ENCODE measurements at regions not wholly inside any gene's neighbourhood (a gene's known extent, or its start where the extent isn't known, plus 50 kb on each side); places are given as distances from the start of the nearest gene placed in this dataset.

DNA sequence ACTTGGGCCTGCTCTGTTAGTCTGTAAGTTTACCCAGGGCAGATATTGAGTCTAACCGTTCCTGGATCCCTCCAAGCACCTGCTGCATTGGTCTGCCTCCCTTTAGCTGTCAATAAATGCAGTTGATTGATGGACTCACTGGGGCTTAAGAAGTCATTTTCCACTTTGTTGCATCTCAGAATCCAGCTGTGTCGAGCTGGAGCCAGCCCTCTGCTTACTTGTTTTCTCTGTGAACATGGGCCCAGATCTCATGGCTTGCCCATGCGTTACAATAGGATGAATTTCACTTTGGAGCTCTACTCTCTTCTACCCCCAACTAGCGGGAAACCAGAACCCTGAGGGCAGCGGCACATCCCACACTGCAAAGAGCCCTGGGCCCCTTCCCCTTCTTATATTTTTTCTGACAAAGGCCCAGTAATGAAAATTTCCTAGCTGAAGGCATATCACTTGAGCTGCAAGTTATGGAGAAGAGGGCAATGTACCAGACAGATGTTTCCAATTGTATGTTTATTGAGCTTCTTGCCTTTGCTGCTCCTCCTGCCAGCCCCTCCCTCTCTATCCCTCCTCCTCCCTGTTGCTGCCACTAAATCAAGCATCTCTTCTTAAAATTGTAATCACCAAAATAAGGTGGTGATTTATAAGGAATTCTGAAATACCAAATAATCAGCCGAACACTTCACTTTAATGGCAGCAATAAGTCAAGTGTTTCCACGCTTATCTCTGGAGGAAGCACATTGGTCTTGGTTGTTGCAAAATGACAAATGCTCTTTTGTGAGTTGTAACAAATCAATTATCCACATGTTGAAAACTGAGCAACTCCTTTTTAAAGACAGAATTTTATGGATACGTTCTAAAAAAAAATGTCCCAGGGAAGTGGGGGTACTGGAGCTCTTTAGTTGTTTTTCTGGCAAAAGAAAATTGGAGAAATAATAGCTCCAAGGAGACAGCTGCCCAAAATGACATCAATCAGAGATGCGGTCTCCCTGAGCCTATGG, 212.3 kb upstream of the ZBED5 start (continued):
- TF ChIP-seq, protein P1, sequence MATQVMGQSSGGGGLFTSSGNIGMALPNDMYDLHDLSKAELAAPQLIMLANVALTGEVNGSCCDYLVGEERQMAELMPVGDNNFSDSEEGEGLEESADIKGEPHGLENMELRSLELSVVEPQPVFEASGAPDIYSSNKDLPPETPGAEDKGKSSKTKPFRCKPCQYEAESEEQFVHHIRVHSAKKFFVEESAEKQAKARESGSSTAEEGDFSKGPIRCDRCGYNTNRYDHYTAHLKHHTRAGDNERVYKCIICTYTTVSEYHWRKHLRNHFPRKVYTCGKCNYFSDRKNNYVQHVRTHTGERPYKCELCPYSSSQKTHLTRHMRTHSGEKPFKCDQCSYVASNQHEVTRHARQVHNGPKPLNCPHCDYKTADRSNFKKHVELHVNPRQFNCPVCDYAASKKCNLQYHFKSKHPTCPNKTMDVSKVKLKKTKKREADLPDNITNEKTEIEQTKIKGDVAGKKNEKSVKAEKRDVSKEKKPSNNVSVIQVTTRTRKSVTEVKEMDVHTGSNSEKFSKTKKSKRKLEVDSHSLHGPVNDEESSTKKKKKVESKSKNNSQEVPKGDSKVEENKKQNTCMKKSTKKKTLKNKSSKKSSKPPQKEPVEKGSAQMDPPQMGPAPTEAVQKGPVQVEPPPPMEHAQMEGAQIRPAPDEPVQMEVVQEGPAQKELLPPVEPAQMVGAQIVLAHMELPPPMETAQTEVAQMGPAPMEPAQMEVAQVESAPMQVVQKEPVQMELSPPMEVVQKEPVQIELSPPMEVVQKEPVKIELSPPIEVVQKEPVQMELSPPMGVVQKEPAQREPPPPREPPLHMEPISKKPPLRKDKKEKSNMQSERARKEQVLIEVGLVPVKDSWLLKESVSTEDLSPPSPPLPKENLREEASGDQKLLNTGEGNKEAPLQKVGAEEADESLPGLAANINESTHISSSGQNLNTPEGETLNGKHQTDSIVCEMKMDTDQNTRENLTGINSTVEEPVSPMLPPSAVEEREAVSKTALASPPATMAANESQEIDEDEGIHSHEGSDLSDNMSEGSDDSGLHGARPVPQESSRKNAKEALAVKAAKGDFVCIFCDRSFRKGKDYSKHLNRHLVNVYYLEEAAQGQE (IDR thresholded peaks at IDR 0.05; ENCODE audit: low read depth) = no peak
- TF ChIP-seq SP1 (IDR thresholded peaks at IDR 0.05; ENCODE audit: low read depth) (no peak), RAD21 (IDR thresholded peaks at IDR 0.05; ENCODE audit: low read depth) (no peak), JUND (IDR thresholded peaks at IDR 0.05) (no peak), FOSL1 (IDR thresholded peaks at IDR 0.05; ENCODE audit: low read depth) (no peak), ZNF274 (IDR thresholded peaks at IDR 0.05; ENCODE audit: low read depth, low read length) (no peak), SIN3A (IDR thresholded peaks at IDR 0.05; ENCODE audit: low read depth) (no peak), ELF1 (IDR thresholded peaks at IDR 0.05; ENCODE audit: borderline replicate concordance, low read depth) (no peak), EGR1 (IDR thresholded peaks at IDR 0.05; ENCODE audit: low read depth) (no peak), EZH2phosphoT487 (IDR thresholded peaks at IDR 0.05; ENCODE audit: borderline replicate concordance) (no peak), YY1 (IDR thresholded peaks at IDR 0.05; ENCODE audit: extremely low read depth, insufficient replicate concordance, low read depth, low read length) (no peak)
- TF ChIP-seq, protein P2, sequence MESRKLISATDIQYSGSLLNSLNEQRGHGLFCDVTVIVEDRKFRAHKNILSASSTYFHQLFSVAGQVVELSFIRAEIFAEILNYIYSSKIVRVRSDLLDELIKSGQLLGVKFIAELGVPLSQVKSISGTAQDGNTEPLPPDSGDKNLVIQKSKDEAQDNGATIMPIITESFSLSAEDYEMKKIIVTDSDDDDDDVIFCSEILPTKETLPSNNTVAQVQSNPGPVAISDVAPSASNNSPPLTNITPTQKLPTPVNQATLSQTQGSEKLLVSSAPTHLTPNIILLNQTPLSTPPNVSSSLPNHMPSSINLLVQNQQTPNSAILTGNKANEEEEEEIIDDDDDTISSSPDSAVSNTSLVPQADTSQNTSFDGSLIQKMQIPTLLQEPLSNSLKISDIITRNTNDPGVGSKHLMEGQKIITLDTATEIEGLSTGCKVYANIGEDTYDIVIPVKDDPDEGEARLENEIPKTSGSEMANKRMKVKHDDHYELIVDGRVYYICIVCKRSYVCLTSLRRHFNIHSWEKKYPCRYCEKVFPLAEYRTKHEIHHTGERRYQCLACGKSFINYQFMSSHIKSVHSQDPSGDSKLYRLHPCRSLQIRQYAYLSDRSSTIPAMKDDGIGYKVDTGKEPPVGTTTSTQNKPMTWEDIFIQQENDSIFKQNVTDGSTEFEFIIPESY (IDR thresholded peaks at IDR 0.05; ENCODE audit: extremely low read depth, insufficient replicate concordance, low read length) = no peak

All from HCT116 (cell line).